RWPE2 (cell line): ENCODE measurements at regions not wholly inside any gene's neighbourhood (a gene's known extent, or its start where the extent isn't known, plus 50 kb on each side); places are given as distances from the start of the nearest gene placed in this dataset.

Source experiments
- ATAC-seq: fragments of 200-7000 bp; cut with Tn5 transposase; 3 replicates; pipeline ENCODE4 v1.9.1; 2021; ENCODE audit warnings: low read depth
- DNase-seq: peaks from one replicate; pipeline ENCODE4 v3.0.0-alpha.2; 2020; ENCODE audit warnings: low spot score
- H3K27ac ChIP-seq: fragments of 450-650 bp; 2 replicates; pipeline ENCODE4 v1.5.1; 2017; ENCODE audit warnings: mild to moderate bottlenecking; ENCODE audit not compliant: poor library complexity, severe bottlenecking
- H3K27me3 ChIP-seq: fragments of 250-450 bp; sonication (Bioruptor Pico); 2 replicates; pipeline ENCODE4 v1.5.1; 2021; ENCODE audit warnings: mild to moderate bottlenecking, moderate library complexity; ENCODE audit not compliant: insufficient read depth, poor library complexity, severe bottlenecking
- H3K36me3 ChIP-seq: fragments of 250-450 bp; sonication (Bioruptor Pico); 2 replicates; pipeline ENCODE4 v1.5.1; 2020; ENCODE audit warnings: low read depth, mild to moderate bottlenecking, moderate library complexity
- H3K4me1 ChIP-seq: fragments of 250-450 bp; sonication (Bioruptor Pico); 2 replicates; pipeline ENCODE4 v1.5.1; 2021; ENCODE audit warnings: mild to moderate bottlenecking, moderate library complexity; ENCODE audit not compliant: insufficient read depth, poor library complexity, severe bottlenecking
- H3K4me3 ChIP-seq: fragments of 250-450 bp; sonication (Bioruptor Pico); 2 replicates; pipeline ENCODE4 v1.5.1; 2021; ENCODE audit warnings: mild to moderate bottlenecking, moderate library complexity; ENCODE audit not compliant: severe bottlenecking
- H3K9me3 ChIP-seq: fragments of 250-450 bp; sonication (Bioruptor Pico); 2 replicates; pipeline ENCODE4 v1.5.1; 2021; ENCODE audit warnings: mild to moderate bottlenecking, moderate library complexity; ENCODE audit not compliant: severe bottlenecking
- CTCF ChIP-seq: fragments of 450-650 bp; IDR thresholded peaks from one replicate; pipeline ENCODE4 v1.5.1; 2017; ENCODE audit warnings: mild to moderate bottlenecking, moderate library complexity; ENCODE audit not compliant: poor library complexity, severe bottlenecking

GRCh38 chr9:85397005-85397404 is 344.7 kb downstream of the AGTPBP1 start:
- Histone ChIP-seq H3K27me3 (no peaks in the 10 kb centered on the region), H3K4me3 (no peak overlapping the region), H3K27ac (no peak overlapping the region), H3K36me3 (no peaks in the 10 kb centered on the region), H3K9me3 (no peaks in the 10 kb centered on the region), H3K4me1 (no peaks in the 10 kb centered on the region)
- ATAC-seq, result no peak
- no peak for TF ChIP-seq CTCF
- DNase-seq, result no peak

- H3K4me3 ChIP-seq, result no peak overlapping the region
- peaks cover 2% of the 10 kb centered on the region for H3K27me3 ChIP-seq
- H3K27ac ChIP-seq, result no peak overlapping the region
- no peak for TF ChIP-seq CTCF
- no peaks in the 10 kb centered on the region for H3K4me1 ChIP-seq
- ATAC-seq (no peak), DNase-seq (no peak)
- no peaks in the 10 kb centered on the region for H3K36me3 ChIP-seq
- no peaks in the 10 kb centered on the region for H3K9me3 ChIP-seq
Measured at GRCh38 chr9:85392260-85392659, 349.5 kb downstream of the AGTPBP1 start.

GRCh38 chr9:85377731-85378289 is 363.9 kb downstream of the AGTPBP1 start:
- Histone ChIP-seq H3K27ac (no peak overlapping the region), H3K36me3 (no peaks in the 10 kb centered on the region), H3K9me3 (no peaks in the 10 kb centered on the region), H3K4me1 (no peaks in the 10 kb centered on the region), H3K4me3 (no peak overlapping the region), H3K27me3 (peaks cover 14% of the 10 kb centered on the region)
- TF ChIP-seq CTCF, result no peak
- ATAC-seq, result no peak; the same call in 2 of the 3 replicates
- no peak for DNase-seq

- ATAC-seq, result no peak
- H3K4me3 ChIP-seq, result no peak overlapping the region
- DNase-seq, result no peak
- H3K4me1 ChIP-seq, result no peaks in the 10 kb centered on the region
- H3K27me3 ChIP-seq, result no peaks in the 10 kb centered on the region
- no peak overlapping the region for H3K27ac ChIP-seq
- H3K9me3 ChIP-seq, result no peaks in the 10 kb centered on the region
- H3K36me3 ChIP-seq, result no peaks in the 10 kb centered on the region
- TF ChIP-seq CTCF, result no peak
Measured at GRCh38 chr9:85368781-85369180, 373.0 kb downstream of the AGTPBP1 start.

- TF ChIP-seq CTCF, result no peak
- DNase-seq (no peak), ATAC-seq (no peak)
- Histone ChIP-seq H3K36me3 (no peaks in the 10 kb centered on the region), H3K4me1 (no peaks in the 10 kb centered on the region), H3K9me3 (peaks cover 3% of the 10 kb centered on the region), H3K27me3 (peaks cover 19% of the 10 kb centered on the region), H3K27ac (no peak overlapping the region), H3K4me3 (no peak overlapping the region)
Measured at GRCh38 chr9:85359161-85359560, 382.6 kb downstream of the AGTPBP1 start.
